GM21737 (cell line): ENCODE measurements at regions not wholly inside any gene's neighbourhood (a gene's known extent, or its start where the extent isn't known, plus 50 kb on each side); places are given as distances from the start of the nearest gene placed in this dataset.
"Not testable (repeated sequence)": the region's sequence is repeated elsewhere in the genome, so short reads cannot be mapped to it uniquely, and the experiment has no call there.

Source experiments
- ATAC-seq: cut with Tn5 transposase; IDR thresholded peaks from one replicate; pipeline ENCODE4 v1.9.1; 2021; ENCODE audit warnings: mild to moderate bottlenecking, moderate library complexity; ENCODE audit not compliant: unreplicated experiment

- ATAC-seq: no peak
These were observed 381.8 kb downstream of the MLLT3 start for GRCh38 chr9:20240498-20240897.

GRCh38 chr9:20238921-20239320, 383.4 kb downstream of the MLLT3 start:
- ATAC-seq: no peak

- ATAC-seq: no peak
These were observed 384.6 kb downstream of the MLLT3 start for GRCh38 chr9:20237686-20238085.

- ATAC-seq: no peak
These were observed 385.6 kb downstream of the MLLT3 start for GRCh38 chr9:20236676-20237075.

- not testable (repeated sequence) for ATAC-seq
These were observed 387.1 kb downstream of the MLLT3 start for GRCh38 chr9:20235206-20235605.

- no peak for ATAC-seq
These were observed 394.2 kb downstream of the MLLT3 start for GRCh38 chr9:20228096-20228495.

GRCh38 chr9:20227166-20227874, 395.0 kb downstream of the MLLT3 start:
- no peak for ATAC-seq

GRCh38 chr9:20226345-20226744, 396.0 kb downstream of the MLLT3 start:
- ATAC-seq: no peak

- ATAC-seq: no peak
These were observed 396.5 kb downstream of the MLLT3 start for GRCh38 chr9:20225826-20226225.

- no peak for ATAC-seq
These were observed 397.5 kb downstream of the MLLT3 start for GRCh38 chr9:20224756-20225155.

GRCh38 chr9:20220286-20220685, 402.0 kb downstream of the MLLT3 start:
- ATAC-seq: no peak

- ATAC-seq: no peak
These were observed 402.9 kb downstream of the MLLT3 start for GRCh38 chr9:20219437-20219836.

GRCh38 chr9:20217596-20217995, 404.7 kb downstream of the MLLT3 start:
- ATAC-seq: no peak

- ATAC-seq: no peak
These were observed 405.9 kb downstream of the MLLT3 start for GRCh38 chr9:20216438-20216837.

- ATAC-seq: no peak
These were observed 406.7 kb downstream of the MLLT3 start for GRCh38 chr9:20215552-20215951.

- no peak for ATAC-seq
These were observed 409.5 kb downstream of the MLLT3 start for GRCh38 chr9:20212806-20213205.

- ATAC-seq: no peak
These were observed 412.6 kb downstream of the MLLT3 start for GRCh38 chr9:20209391-20210340.

GRCh38 chr9:20208961-20209371, 413.3 kb downstream of the MLLT3 start:
- ATAC-seq: no peak

GRCh38 chr9:20208226-20208625, 414.1 kb downstream of the MLLT3 start:
- no peak for ATAC-seq

GRCh38 chr9:20207176-20207575, 415.1 kb downstream of the MLLT3 start:
- no peak for ATAC-seq

- no peak for ATAC-seq
These were observed 416.5 kb downstream of the MLLT3 start for GRCh38 chr9:20205821-20206220.

- no peak for ATAC-seq
These were observed 412.2 kb upstream of the SLC24A2 start for GRCh38 chr9:20200991-20201431.
